OCI-LY7 (cell line): ENCODE measurements at regions not wholly inside any gene's neighbourhood (a gene's known extent, or its start where the extent isn't known, plus 50 kb on each side); places are given as distances from the start of the nearest gene placed in this dataset.

Source experiments
- BruUV-seq: library from RNA; stranded (reverse); fragments of 400-500 nt; replicated peaks from 2 replicates; lab custom pipeline; 2021; lab: Mats Ljungman, UMichigan
- CTCF ChIA-PET: fragments of 300-600 bp; sonication (Branson Sonifier 250); formaldehyde crosslinking; loops from one replicate; lab custom pipeline; 2022; ENCODE audit warnings: antibody characterized with exemption; ENCODE audit not compliant: unreplicated experiment; lab: Charles Lee
- POLR2A ChIA-PET: fragments of 300-600 bp; sonication (Branson Sonifier 250); formaldehyde crosslinking; loops from one replicate; lab custom pipeline; 2022; ENCODE audit warnings: antibody characterized with exemption; lab: Charles Lee
- DNase-seq: peaks from one replicate; pipeline ENCODE4 v3.0.0-alpha.2; 2015; ENCODE audit warnings: low spot score
- H2AFZ ChIP-seq: fragments of 200-600 bp; sonication (generic), shearing (Covaris generic); 2 replicates; pipeline ENCODE4 v1.6.1; 2014; ENCODE audit warnings: mild to moderate bottlenecking, antibody characterized with exemption, low read length, moderate library complexity
- H3K27ac ChIP-seq: fragments of 200-600 bp; sonication (generic); 2 replicates; pipeline ENCODE4 v1.5.1; 2014; ENCODE audit warnings: mixed run types, low read depth, mild to moderate bottlenecking, moderate library complexity, low read length, inconsistent platforms; ENCODE audit not compliant: poor library complexity, severe bottlenecking
- H3K36me3 ChIP-seq: fragments of 200-600 bp; sonication (generic); 2 replicates; pipeline ENCODE4 v1.6.1; 2014; ENCODE audit warnings: mild to moderate bottlenecking, antibody characterized with exemption, low read length, moderate library complexity, mixed read lengths; ENCODE audit not compliant: insufficient read depth
- H3K4me1 ChIP-seq: fragments of 200-600 bp; sonication (generic); 2 replicates; pipeline ENCODE4 v1.5.1; 2014; ENCODE audit warnings: mild to moderate bottlenecking, low read length; ENCODE audit not compliant: insufficient read depth, poor library complexity, severe bottlenecking
- H3K4me2 ChIP-seq: fragments of 200-600 bp; sonication (generic); 2 replicates; pipeline ENCODE4 v1.6.1; 2014; ENCODE audit warnings: mild to moderate bottlenecking, low read length
- H3K4me3 ChIP-seq: fragments of 200-600 bp; sonication (generic); 2 replicates; pipeline ENCODE4 v1.5.1; 2014; ENCODE audit warnings: mild to moderate bottlenecking, low read depth, low read length; ENCODE audit not compliant: poor library complexity, severe bottlenecking
- H3K79me2 ChIP-seq: fragments of 200-600 bp; sonication (generic); 2 replicates; pipeline ENCODE4 v1.6.1; 2016; ENCODE audit warnings: low read depth, mild to moderate bottlenecking, low read length, moderate library complexity, mixed read lengths; ENCODE audit not compliant: insufficient read depth
- H3K9me2 ChIP-seq: fragments of 200-600 bp; sonication (generic); 2 replicates; pipeline ENCODE4 v1.6.1; 2016; ENCODE audit warnings: mild to moderate bottlenecking, low read length, mixed read lengths; ENCODE audit not compliant: insufficient read depth
- H3K9me3 ChIP-seq: fragments of 200-600 bp; sonication (generic); 2 replicates; pipeline ENCODE4 v1.6.1; 2014; ENCODE audit warnings: mild to moderate bottlenecking, mixed run types, low read length, mixed read lengths
- H4K20me1 ChIP-seq: fragments of 200-600 bp; sonication (generic); 2 replicates; pipeline ENCODE4 v1.6.1; 2014; ENCODE audit warnings: mild to moderate bottlenecking, antibody characterized with exemption, low read length, moderate library complexity, mixed read lengths; ENCODE audit not compliant: insufficient read depth
- EZH2phosphoT487 ChIP-seq: fragments of 200-600 bp; sonication (generic); IDR thresholded peaks from 2 replicates; pipeline ENCODE4 v1.6.1; 2018; ENCODE audit warnings: low read depth, borderline replicate concordance, mild to moderate bottlenecking, mixed run types, antibody characterized with exemption, low read length, moderate library complexity, mixed read lengths
- intact Hi-C: fragments of 100-400 bp; cut with micrococcal nuclease; formaldehyde crosslinking; loops from one replicate; pipeline ENCODE4 v1.10.0; 2022; ENCODE audit not compliant: unreplicated experiment
- TF ChIP-seq, protein P1 (sequence below): fragments of 200-600 bp; sonication (generic); conservative IDR thresholded peaks from 2 replicates; pipeline ENCODE4 v1.5.1; 2014; ENCODE audit warnings: mild to moderate bottlenecking, antibody characterized with exemption, low read length, moderate library complexity, mixed read lengths

DNA sequence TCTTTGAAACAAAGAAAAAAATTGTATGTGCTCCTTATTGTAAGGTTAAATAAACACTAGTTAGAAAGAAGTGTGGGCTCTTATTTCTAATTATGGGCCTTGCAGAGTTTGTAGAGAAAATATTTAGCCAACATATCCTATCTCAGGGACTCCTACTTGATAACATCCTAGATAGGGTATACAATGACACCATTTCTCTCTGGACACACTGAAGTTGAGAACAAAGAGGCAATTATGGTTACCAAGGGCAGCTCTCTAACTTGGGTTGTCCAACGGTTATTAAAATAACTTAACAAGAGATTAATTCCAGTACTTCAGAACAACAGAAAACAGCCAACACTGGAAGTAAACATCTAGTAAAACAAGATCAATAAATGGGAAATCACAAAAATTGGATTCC, 69.0 kb upstream of the ZC3H11B start:
- CTCF ChIA-PET = no interaction called here
- Histone ChIP-seq H3K4me1 (no peaks in the 10 kb centered on the region), H4K20me1 (no peaks in the 10 kb centered on the region), H3K27ac (no peak overlapping the region), H3K9me3 (no peaks in the 10 kb centered on the region), H2AFZ (no peak overlapping the region), H3K79me2 (no peaks in the 10 kb centered on the region), H3K36me3 (no peaks in the 10 kb centered on the region), H3K9me2 (no peaks in the 10 kb centered on the region), H3K4me3 (no peak overlapping the region), H3K4me2 (no peak overlapping the region)
- no TSS peak for BruUV-seq
- POLR2A ChIA-PET = no interaction called here
- intact Hi-C loops = no loop called here
- DNase-seq = no peak
- TF ChIP-seq, protein P1, sequence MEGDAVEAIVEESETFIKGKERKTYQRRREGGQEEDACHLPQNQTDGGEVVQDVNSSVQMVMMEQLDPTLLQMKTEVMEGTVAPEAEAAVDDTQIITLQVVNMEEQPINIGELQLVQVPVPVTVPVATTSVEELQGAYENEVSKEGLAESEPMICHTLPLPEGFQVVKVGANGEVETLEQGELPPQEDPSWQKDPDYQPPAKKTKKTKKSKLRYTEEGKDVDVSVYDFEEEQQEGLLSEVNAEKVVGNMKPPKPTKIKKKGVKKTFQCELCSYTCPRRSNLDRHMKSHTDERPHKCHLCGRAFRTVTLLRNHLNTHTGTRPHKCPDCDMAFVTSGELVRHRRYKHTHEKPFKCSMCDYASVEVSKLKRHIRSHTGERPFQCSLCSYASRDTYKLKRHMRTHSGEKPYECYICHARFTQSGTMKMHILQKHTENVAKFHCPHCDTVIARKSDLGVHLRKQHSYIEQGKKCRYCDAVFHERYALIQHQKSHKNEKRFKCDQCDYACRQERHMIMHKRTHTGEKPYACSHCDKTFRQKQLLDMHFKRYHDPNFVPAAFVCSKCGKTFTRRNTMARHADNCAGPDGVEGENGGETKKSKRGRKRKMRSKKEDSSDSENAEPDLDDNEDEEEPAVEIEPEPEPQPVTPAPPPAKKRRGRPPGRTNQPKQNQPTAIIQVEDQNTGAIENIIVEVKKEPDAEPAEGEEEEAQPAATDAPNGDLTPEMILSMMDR = no peak
- TF ChIP-seq EZH2phosphoT487 = no peak

DNA sequence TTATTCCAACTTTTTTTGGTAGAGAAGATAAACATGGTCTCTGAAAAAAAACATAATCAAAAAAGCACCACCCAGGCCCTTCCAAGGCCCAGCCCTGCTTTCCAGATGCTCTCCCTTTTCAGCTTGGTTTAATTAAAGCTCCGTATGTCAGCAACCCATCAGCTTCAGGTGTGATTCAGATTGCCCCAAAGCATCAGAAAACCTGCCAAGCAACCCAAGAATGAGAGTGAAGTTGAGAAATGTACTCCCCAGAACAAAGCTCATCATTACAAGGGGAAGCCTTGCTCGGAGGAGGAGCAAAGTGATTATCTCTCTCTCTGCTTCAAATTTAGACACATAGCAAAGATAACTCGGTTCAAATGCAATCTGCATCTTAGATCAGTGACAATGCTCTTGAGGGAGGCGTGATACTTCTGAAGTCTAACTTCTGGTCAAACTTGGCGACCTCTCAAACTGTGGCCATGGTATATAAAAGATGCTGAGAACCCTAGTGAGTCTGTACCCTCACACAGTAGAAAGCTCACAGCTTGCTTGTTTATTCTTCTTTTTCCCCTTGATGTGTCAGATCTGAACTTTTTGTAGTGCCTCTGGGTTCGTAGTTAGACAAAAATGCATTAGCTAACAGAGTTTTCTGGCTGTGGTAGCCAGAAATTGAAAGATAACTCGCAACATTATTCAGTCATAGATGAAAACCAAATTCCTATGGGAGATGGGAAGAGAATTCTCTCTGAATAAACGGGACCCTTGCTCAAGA, 63.3 kb upstream of the ZC3H11B start:
- intact Hi-C loops = no loop called here
- TF ChIP-seq EZH2phosphoT487 = no peak
- TF ChIP-seq, protein P1 = no peak
- Histone ChIP-seq H3K27ac (no peak overlapping the region), H3K4me2 (no peak overlapping the region), H2AFZ (no peak overlapping the region), H3K36me3 (no peaks in the 10 kb centered on the region), H3K9me2 (no peaks in the 10 kb centered on the region), H3K4me3 (no peak overlapping the region), H3K4me1 (no peaks in the 10 kb centered on the region), H4K20me1 (no peaks in the 10 kb centered on the region), H3K9me3 (no peaks in the 10 kb centered on the region), H3K79me2 (no peaks in the 10 kb centered on the region)
- CTCF ChIA-PET = interaction anchor here (0.6 kb wide), 1 partner anchor 1017 kb away, joined by 3 read pairs; no protein-coding TSS in a partner anchor
- no TSS peak for BruUV-seq
- POLR2A ChIA-PET = interaction anchor here (0.7 kb wide), 2 partner anchors 143 to 1020 kb away, joined by 3 read pairs; no protein-coding TSS in a partner anchor
- DNase-seq = no peak

DNA sequence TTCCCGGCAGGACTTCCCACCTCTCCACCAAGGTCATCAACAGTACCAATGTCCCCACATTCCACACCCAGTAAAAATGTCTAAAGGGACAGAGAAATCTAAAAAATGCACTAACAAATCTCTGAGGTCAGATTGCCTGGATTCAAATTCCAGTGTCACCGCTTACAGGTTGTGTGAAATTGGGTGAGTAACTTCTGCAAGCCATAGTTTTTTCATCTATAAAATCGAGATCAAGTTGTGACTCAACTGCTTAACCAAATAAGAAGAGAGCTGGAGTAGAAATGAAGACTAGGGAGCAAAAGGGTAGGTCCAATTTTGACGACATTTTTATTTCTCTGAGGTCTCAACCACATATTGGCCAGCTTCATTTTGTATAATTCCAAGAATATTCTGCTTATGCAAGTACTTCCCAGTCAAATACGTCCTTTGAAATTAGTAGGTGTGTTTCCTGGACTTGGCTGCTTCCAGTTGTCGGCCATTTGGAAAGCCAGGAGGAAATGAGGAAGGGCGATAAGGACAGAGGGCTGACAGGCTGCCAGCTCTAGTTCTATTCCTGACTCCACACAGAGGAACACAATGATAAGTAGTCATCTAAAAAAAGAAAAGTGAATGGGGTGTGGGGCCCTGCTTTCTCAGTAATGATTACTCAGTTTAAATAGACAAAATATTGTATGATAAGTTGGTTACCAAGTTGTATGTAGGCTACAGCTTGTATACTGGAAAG, 57.7 kb upstream of the ZC3H11B start:
- no peak for TF ChIP-seq EZH2phosphoT487
- TF ChIP-seq, protein P1 = no peak
- no TSS peak for BruUV-seq
- Histone ChIP-seq H3K27ac (no peak overlapping the region), H4K20me1 (no peaks in the 10 kb centered on the region), H3K9me2 (no peaks in the 10 kb centered on the region), H3K9me3 (no peaks in the 10 kb centered on the region), H3K4me1 (no peaks in the 10 kb centered on the region), H3K4me2 (no peak overlapping the region), H3K4me3 (no peak overlapping the region), H2AFZ (no peak overlapping the region), H3K36me3 (no peaks in the 10 kb centered on the region), H3K79me2 (no peaks in the 10 kb centered on the region)
- no peak for DNase-seq
- intact Hi-C loops = no loop called here
- ChIA-PET CTCF (no interaction called here), POLR2A (no interaction called here)
